K562 (cell line): ENCODE measurements at regions not wholly inside any gene's neighbourhood (a gene's known extent, or its start where the extent isn't known, plus 50 kb on each side); places are given as distances from the start of the nearest gene placed in this dataset.

Experiments used
- ATAC-seq: fragments of 200-7000 bp; cut with Tn5 transposase; 3 replicates; pipeline ENCODE4 v1.9.1; 2020; ENCODE audit warnings: moderate library complexity
- BruUV-seq: library from RNA; stranded (reverse); fragments of 400-500 nt; replicated peaks from 2 replicates; lab custom pipeline; 2021; lab: Mats Ljungman, UMichigan
- CTCF ChIA-PET: fragments of 300-600 bp; formaldehyde crosslinking; extraction: SDS; loops from one replicate; lab custom pipeline; 2021; ENCODE audit warnings: low intra/inter-chr PET ratio; lab: Yijun Ruan, JAX
- POLR2A ChIA-PET: fragments of 300-600, 350-650 bp; sonication (Branson Sonifier 250); formaldehyde crosslinking; extraction: SDS; loops from one replicate; lab custom pipeline; 2021; ENCODE audit warnings: antibody characterized with exemption, inconsistent platforms; lab: Yijun Ruan, JAX
- DNase-seq, 4 experiments: peaks; one replicate each; pipeline versions ENCODE4 v3.0.0 to v3.0.0-alpha.2; 2011 to 2018; ENCODE audit warnings: low spot score in 3 of 4, mixed read lengths in 3 of 4; ENCODE audit errors: extremely low read depth in 1 of 4
- FAIRE-seq: peaks from 2 replicates; lab custom pipeline; 2011; peaks lifted over from hg19 to GRCh38; lab: Jason Lieb, UNC
- H2AFZ ChIP-seq: 2 replicates; pipeline ENCODE4 v1.6.0; 2011; ENCODE audit warnings: low read depth, low read length, control low read depth, inconsistent platforms
- H3K27ac ChIP-seq: fragments of 200-600 bp; 3 replicates; pipeline ENCODE4 v1.8.0; 2011; ENCODE audit warnings: low read depth, mild to moderate bottlenecking, control low read depth, inconsistent platforms, low read length, moderate library complexity, mixed read lengths; ENCODE audit errors: extremely low read depth
- H3K27me3 ChIP-seq, 2 experiments: fragments of 300-600 bp in 1 of 2; 2 replicates in 1 of 2; 3 replicates in 1 of 2; pipeline versions ENCODE4 v1.6.0 to v1.8.0; 2011; ENCODE audit warnings: inconsistent platforms in 2 of 2, low read length in 2 of 2, mild to moderate bottlenecking in 1 of 2, mixed read lengths in 1 of 2, moderate library complexity in 1 of 2; ENCODE audit not compliant: control insufficient read depth in 2 of 2, insufficient read depth in 2 of 2
- H3K36me3 ChIP-seq: fragments of 300-600 bp; 3 replicates; pipeline ENCODE4 v1.8.0; 2011; ENCODE audit warnings: mild to moderate bottlenecking, low read length, inconsistent platforms; ENCODE audit not compliant: control insufficient read depth, insufficient read depth
- H3K4me1 ChIP-seq, 2 experiments: fragments of 200-600 bp in 1 of 2; replicated peaks in 1 of 2; 2 replicates in 1 of 2; 3 replicates in 1 of 2; pipeline versions ENCODE4 v1.5.1 to v1.8.0; 2011; ENCODE audit warnings: inconsistent platforms in 2 of 2, low read length in 2 of 2, mild to moderate bottlenecking in 1 of 2, mixed read lengths in 1 of 2, moderate library complexity in 1 of 2; ENCODE audit not compliant: control insufficient read depth in 2 of 2, insufficient read depth in 2 of 2
- H3K4me2 ChIP-seq: 2 replicates; pipeline ENCODE4 v1.6.1; 2011; ENCODE audit warnings: low read length, control low read depth, inconsistent platforms, mixed read lengths; ENCODE audit not compliant: insufficient read depth
- H3K4me3 ChIP-seq: fragments of 200-600 bp; sonication (generic), shearing (Covaris generic); 2 replicates; pipeline ENCODE4 v1.5.1; 2016; ENCODE audit warnings: control low read depth, inconsistent platforms
- H3K79me2 ChIP-seq: fragments of 200-600 bp; 3 replicates; pipeline ENCODE4 v1.8.0; 2011; ENCODE audit warnings: low read length, inconsistent platforms; ENCODE audit not compliant: control insufficient read depth, insufficient read depth
- H3K9ac ChIP-seq, 2 experiments: 2 replicates each; pipeline versions ENCODE4 v1.6.0 to v1.6.1; 2011; ENCODE audit warnings: low read depth in 2 of 2, low read length in 2 of 2, control low read depth in 1 of 2, inconsistent platforms in 1 of 2, mild to moderate bottlenecking in 1 of 2, mixed read lengths in 1 of 2; ENCODE audit not compliant: insufficient read depth in 1 of 2
- H3K9me1 ChIP-seq: one replicate; pipeline ENCODE4 v1.6.0; 2011; ENCODE audit warnings: inconsistent platforms, mild to moderate bottlenecking, low read length, moderate library complexity; ENCODE audit not compliant: control insufficient read depth, insufficient read depth
- H3K9me3 ChIP-seq: replicated peaks from 2 replicates; pipeline ENCODE4 v1.5.1; 2011; ENCODE audit warnings: low read depth, low read length, inconsistent platforms; ENCODE audit not compliant: control insufficient read depth, insufficient read depth
- H4K20me1 ChIP-seq: replicated peaks from 2 replicates; pipeline ENCODE4 v1.6.1; 2011; ENCODE audit warnings: low read length, inconsistent platforms, mixed read lengths; ENCODE audit not compliant: control insufficient read depth, insufficient read depth
- FOXP1 ChIP-seq: sonication (generic); formaldehyde crosslinking; IDR thresholded peaks from 2 replicates; pipeline ENCODE4 v1.8.0; 2022; ENCODE audit warnings: mild to moderate bottlenecking, missing genetic modification reagents
- GATA2 ChIP-seq: sonication (generic); formaldehyde crosslinking; IDR thresholded peaks from 2 replicates; pipeline ENCODE4 v1.4.0; 2020; ENCODE audit warnings: mild to moderate bottlenecking, missing genetic modification reagents
- HMG20A ChIP-seq: fragments of 450-650 bp; formaldehyde crosslinking; conservative IDR thresholded peaks from 2 replicates; pipeline ENCODE4 v1.4.0; 2020; ENCODE audit warnings: mild to moderate bottlenecking, mixed read lengths
- LEF1 ChIP-seq: fragments of 450-650 bp; IDR thresholded peaks from 2 replicates; pipeline ENCODE4 v1.6.1; 2016; ENCODE audit warnings: mild to moderate bottlenecking
- NONO ChIP-seq, 2 experiments: fragments of 200-400 bp in 1 of 2; fragments of 450-650 bp in 1 of 2; formaldehyde crosslinking in 1 of 2; IDR thresholded peaks; 2 replicates each; pipeline ENCODE4 v1.6.1; 2017; ENCODE audit warnings: low read depth in 2 of 2, mild to moderate bottlenecking in 2 of 2, moderate library complexity in 2 of 2, low read length in 1 of 2
- SRSF7 ChIP-seq: fragments of 200-400 bp; formaldehyde crosslinking; optimal IDR thresholded peaks from 2 replicates; pipeline ENCODE3; 2017; ENCODE audit warnings: mild to moderate bottlenecking, low read depth, low read length
- WGBS: fragments of 100-300 bp; shearing (Covaris generic); methylation state at CpG from one replicate; pipeline ENCODE4 v1.1.6; 2016; ENCODE audit warnings: low coverage, mixed read lengths; ENCODE audit not compliant: insufficient coverage; ENCODE audit errors: missing lambda C conversion rate; 5-methylcytosine and 5-hydroxymethylcytosine counted together
- in situ Hi-C: fragments of 300-500 bp; cut with MboI; formaldehyde crosslinking; loops from 4 replicates; pipeline ENCODE4 v1.15.0; 2018; ENCODE audit warnings: inconsistent platforms, mixed read lengths
- intact Hi-C: fragments of 100-400 bp; cut with micrococcal nuclease; formaldehyde crosslinking; loops from 2 replicates; pipeline ENCODE4 v1.14.2; 2022
- TF ChIP-seq, protein P1 (sequence below), 2 experiments: fragments of 450-650 bp; IDR thresholded peaks; 2 replicates each; pipeline ENCODE4 v1.6.1; 2016
- TF ChIP-seq, protein P2 (sequence below): sonication (generic); formaldehyde crosslinking; IDR thresholded peaks from 2 replicates; pipeline ENCODE4 v1.8.1; 2023; ENCODE audit warnings: mild to moderate bottlenecking, missing genetic modification reagents, moderate library complexity
- TF ChIP-seq, protein P3 (sequence below): fragments of 250-450 bp; sonication (Bioruptor Pico); IDR thresholded peaks from 2 replicates; pipeline ENCODE4 v1.8.0; 2021; ENCODE audit warnings: borderline replicate concordance, mild to moderate bottlenecking, moderate library complexity; ENCODE audit not compliant: poor library complexity, severe bottlenecking
- TF ChIP-seq, protein P4 (sequence below), 2 experiments: fragments of 250-450 bp in 1 of 2; fragments of 450-650 bp in 1 of 2; sonication (Bioruptor Pico) in 1 of 2; IDR thresholded peaks; 2 replicates each; pipeline versions ENCODE4 v1.6.1 to v1.8.0; 2016 to 2021; ENCODE audit warnings: mild to moderate bottlenecking in 2 of 2, moderate library complexity in 2 of 2, missing compliant biosample characterization in 1 of 2, missing genetic modification characterization in 1 of 2
- TF ChIP-seq, protein P5 (sequence below): fragments of 450-650 bp; formaldehyde crosslinking; IDR thresholded peaks from 2 replicates; pipeline ENCODE4 v1.4.0; 2020; ENCODE audit warnings: mild to moderate bottlenecking, moderate library complexity
- TF ChIP-seq, protein P6 (sequence below): fragments of 450-650 bp; IDR thresholded peaks from 2 replicates; pipeline ENCODE4 v1.6.1; 2017; ENCODE audit warnings: mild to moderate bottlenecking, moderate library complexity

DNA sequence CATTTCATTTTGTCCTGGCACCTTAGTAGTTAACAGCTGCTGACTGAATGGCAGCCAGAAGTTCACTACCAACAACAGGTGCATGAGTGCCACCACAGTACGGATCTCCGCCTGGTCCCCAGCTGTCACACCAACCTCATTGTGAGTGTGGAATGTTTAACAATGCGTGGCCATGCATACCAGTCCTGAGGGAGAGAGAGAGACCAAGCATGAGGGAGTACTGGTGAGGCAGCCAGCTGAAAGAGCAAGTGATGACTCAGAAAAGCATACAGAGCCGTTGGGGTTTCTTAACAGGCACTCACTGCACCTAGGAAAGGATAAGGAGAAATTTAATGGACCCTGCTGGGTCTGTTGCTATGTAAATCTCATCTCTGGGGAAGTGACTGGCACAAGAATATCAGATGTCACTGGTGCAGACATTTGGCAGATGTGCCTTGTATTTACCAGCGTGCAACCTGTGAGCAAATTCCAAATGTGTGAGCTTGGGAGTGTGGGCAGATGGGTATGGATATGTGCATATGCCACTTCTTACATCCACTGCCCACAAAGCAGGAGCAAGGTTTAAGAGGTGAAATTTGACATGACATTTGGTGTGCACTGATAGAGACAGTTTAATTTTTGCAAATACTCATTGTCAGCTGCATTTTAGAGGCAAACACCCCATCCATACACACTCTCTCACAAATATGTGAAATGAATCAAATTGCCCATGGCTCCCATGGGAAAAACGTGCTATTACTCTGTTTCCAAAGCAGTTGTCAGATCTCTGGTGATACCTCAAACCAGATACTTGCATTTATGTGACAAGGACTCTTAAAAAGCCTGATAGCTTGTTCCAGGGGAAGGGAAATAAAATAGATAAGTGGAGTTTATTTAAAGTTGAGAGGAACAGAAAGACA lies 245.2 kb upstream of the ARPP21 start (continued):
- TF ChIP-seq, protein P1, sequence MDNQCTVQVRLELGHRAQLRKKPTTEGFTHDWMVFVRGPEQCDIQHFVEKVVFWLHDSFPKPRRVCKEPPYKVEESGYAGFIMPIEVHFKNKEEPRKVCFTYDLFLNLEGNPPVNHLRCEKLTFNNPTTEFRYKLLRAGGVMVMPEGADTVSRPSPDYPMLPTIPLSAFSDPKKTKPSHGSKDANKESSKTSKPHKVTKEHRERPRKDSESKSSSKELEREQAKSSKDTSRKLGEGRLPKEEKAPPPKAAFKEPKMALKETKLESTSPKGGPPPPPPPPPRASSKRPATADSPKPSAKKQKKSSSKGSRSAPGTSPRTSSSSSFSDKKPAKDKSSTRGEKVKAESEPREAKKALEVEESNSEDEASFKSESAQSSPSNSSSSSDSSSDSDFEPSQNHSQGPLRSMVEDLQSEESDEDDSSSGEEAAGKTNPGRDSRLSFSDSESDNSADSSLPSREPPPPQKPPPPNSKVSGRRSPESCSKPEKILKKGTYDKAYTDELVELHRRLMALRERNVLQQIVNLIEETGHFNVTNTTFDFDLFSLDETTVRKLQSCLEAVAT (IDR thresholded peaks at IDR 0.05), result no peak

DNA sequence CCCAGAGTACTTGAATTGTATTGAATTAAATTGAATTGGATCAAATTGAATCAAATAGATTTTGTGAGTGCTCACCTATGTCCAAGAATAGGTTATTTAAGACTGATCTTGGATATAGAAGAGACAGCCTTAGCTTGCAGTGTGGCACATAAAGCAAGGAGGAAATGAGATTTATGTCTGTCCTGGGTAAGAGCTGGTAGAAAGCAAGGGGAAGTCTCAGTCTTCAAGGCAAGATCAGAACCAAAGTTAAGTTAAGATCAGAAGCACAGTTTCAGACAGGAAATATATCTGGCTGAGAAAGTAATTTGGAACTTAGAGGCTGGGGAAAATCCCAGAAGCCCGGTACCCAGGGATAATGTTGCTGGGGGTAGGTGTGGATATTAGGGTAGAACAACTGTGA lies 244.4 kb upstream of the ARPP21 start:
- FAIRE-seq, result no peak
- Histone ChIP-seq H3K9me1 (no peaks in the 10 kb centered on the region), H4K20me1 (no peaks in the 10 kb centered on the region), H3K4me1 (no peaks in the 10 kb centered on the region), H3K36me3 (no peaks in the 10 kb centered on the region), H2AFZ (no peak overlapping the region), H3K27ac (no peak overlapping the region), H3K9ac (no peak overlapping the region), H3K4me2 (no peak overlapping the region), H3K4me3 (no peak overlapping the region), H3K9me3 (0 out of 2 replicates have a peak, but pooled peaks cover 3% of the 10 kb centered on the region), H3K27me3 (no peaks in the 10 kb centered on the region), H3K79me2 (no peaks in the 10 kb centered on the region)
- in situ Hi-C loops (no loop called here), intact Hi-C loops (no loop called here)
- POLR2A ChIA-PET, result no interaction called here
- DNase-seq, result no peak
- BruUV-seq, result no TSS peak
- 0% methylated on average over 1 of the region's 1 CpG for WGBS
- no peak for ATAC-seq
- CTCF ChIA-PET, result no interaction called here
- TF ChIP-seq, protein P2, sequence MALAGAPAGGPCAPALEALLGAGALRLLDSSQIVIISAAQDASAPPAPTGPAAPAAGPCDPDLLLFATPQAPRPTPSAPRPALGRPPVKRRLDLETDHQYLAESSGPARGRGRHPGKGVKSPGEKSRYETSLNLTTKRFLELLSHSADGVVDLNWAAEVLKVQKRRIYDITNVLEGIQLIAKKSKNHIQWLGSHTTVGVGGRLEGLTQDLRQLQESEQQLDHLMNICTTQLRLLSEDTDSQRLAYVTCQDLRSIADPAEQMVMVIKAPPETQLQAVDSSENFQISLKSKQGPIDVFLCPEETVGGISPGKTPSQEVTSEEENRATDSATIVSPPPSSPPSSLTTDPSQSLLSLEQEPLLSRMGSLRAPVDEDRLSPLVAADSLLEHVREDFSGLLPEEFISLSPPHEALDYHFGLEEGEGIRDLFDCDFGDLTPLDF (CRISPR knock-in tag), result no peak
- TF ChIP-seq, protein P3, sequence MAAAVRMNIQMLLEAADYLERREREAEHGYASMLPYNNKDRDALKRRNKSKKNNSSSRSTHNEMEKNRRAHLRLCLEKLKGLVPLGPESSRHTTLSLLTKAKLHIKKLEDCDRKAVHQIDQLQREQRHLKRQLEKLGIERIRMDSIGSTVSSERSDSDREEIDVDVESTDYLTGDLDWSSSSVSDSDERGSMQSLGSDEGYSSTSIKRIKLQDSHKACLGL (CRISPR knock-in tag), result no peak
- TF ChIP-seq, protein P4, sequence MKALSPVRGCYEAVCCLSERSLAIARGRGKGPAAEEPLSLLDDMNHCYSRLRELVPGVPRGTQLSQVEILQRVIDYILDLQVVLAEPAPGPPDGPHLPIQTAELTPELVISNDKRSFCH (CRISPR knock-in tag; IDR thresholded peaks at IDR 0.05), result no peak
- TF ChIP-seq, protein P4 (tag; IDR thresholded peaks at IDR 0.05), result no peak
- no peak for TF ChIP-seq NONO (IDR thresholded peaks at IDR 0.05; ENCODE audit: low read depth in 2 of 2, low read length in 1 of 2)
- no peak for TF ChIP-seq LEF1
- TF ChIP-seq, protein P5, sequence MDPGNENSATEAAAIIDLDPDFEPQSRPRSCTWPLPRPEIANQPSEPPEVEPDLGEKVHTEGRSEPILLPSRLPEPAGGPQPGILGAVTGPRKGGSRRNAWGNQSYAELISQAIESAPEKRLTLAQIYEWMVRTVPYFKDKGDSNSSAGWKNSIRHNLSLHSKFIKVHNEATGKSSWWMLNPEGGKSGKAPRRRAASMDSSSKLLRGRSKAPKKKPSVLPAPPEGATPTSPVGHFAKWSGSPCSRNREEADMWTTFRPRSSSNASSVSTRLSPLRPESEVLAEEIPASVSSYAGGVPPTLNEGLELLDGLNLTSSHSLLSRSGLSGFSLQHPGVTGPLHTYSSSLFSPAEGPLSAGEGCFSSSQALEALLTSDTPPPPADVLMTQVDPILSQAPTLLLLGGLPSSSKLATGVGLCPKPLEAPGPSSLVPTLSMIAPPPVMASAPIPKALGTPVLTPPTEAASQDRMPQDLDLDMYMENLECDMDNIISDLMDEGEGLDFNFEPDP (CRISPR knock-in tag), result no peak
- no peak for TF ChIP-seq FOXP1
- TF ChIP-seq SRSF7, result no peak
- TF ChIP-seq HMG20A, result no peak
- TF ChIP-seq, protein P6, sequence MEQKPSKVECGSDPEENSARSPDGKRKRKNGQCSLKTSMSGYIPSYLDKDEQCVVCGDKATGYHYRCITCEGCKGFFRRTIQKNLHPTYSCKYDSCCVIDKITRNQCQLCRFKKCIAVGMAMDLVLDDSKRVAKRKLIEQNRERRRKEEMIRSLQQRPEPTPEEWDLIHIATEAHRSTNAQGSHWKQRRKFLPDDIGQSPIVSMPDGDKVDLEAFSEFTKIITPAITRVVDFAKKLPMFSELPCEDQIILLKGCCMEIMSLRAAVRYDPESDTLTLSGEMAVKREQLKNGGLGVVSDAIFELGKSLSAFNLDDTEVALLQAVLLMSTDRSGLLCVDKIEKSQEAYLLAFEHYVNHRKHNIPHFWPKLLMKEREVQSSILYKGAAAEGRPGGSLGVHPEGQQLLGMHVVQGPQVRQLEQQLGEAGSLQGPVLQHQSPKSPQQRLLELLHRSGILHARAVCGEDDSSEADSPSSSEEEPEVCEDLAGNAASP, result no peak
- no peak for TF ChIP-seq GATA2
